ENCODE measurements at regions not wholly inside any gene's neighbourhood (a gene's known extent, or its start where the extent isn't known, plus 50 kb on each side); places are given as distances from the start of the nearest gene placed in this dataset.

- H3K27me3 ChIP-seq (ENCODE audit: insufficient read depth, low read length): no peaks in the 10 kb centered on the region
- no peak overlapping the region for H3K9ac ChIP-seq (ENCODE audit: low read length)
- Mint-ChIP-seq H3K27ac (ENCODE audit: unreplicated experiment) (no peak overlapping the region), H3K9me3 (ENCODE audit: unreplicated experiment) (no peaks in the 10 kb centered on the region), H3K36me3 (ENCODE audit: low read depth, unreplicated experiment) (no peaks in the 10 kb centered on the region), H3K27me3 (ENCODE audit: low read depth, unreplicated experiment) (no peaks in the 10 kb centered on the region), H3K4me3 (ENCODE audit: unreplicated experiment) (no peak overlapping the region), H3K4me1 (ENCODE audit: low read depth, unreplicated experiment) (no peaks in the 10 kb centered on the region)
- H3K4me1 ChIP-seq (ENCODE audit: insufficient read depth, low read length): no peaks in the 10 kb centered on the region
- no peak for FAIRE-seq
- no peak overlapping the region for H2AFZ ChIP-seq (ENCODE audit: low read depth, low read length)
- no peaks in the 10 kb centered on the region for H3K79me2 ChIP-seq (ENCODE audit: insufficient read depth, low read length)
- H3K4me3 ChIP-seq (ENCODE audit: insufficient read depth, low read depth, low read length): no peak overlapping the region
- H4K20me1 ChIP-seq (ENCODE audit: insufficient read depth, low read length): no peaks in the 10 kb centered on the region
- TF ChIP-seq EZH2 (IDR thresholded peaks at IDR 0.05; ENCODE audit: insufficient read depth, low read length) (no peak), CTCF (IDR thresholded peaks at IDR 0.05; ENCODE audit: insufficient read depth, low read depth, low read length) (no peak)
- H3K4me2 ChIP-seq (ENCODE audit: low read length): no peak overlapping the region
- H3K36me3 ChIP-seq (ENCODE audit: insufficient read depth, low read length): no peaks in the 10 kb centered on the region
- no peak for DNase-seq (ENCODE audit: low read depth)
- H3K9me3 ChIP-seq (ENCODE audit: insufficient read depth, low read depth, low read length): no peaks in the 10 kb centered on the region
- no peak overlapping the region for H3K27ac ChIP-seq (ENCODE audit: low read depth, low read length)
Measured at GRCh38 chr1:95583661-95584210, 349.7 kb downstream of the RWDD3 start.

- no peaks in the 10 kb centered on the region for H3K4me1 ChIP-seq (ENCODE audit: insufficient read depth, low read length)
- H3K4me3 ChIP-seq (ENCODE audit: insufficient read depth, low read depth, low read length): no peak overlapping the region
- Mint-ChIP-seq H3K36me3 (ENCODE audit: low read depth, unreplicated experiment) (no peaks in the 10 kb centered on the region), H3K4me3 (ENCODE audit: unreplicated experiment) (no peak overlapping the region), H3K4me1 (ENCODE audit: low read depth, unreplicated experiment) (no peaks in the 10 kb centered on the region), H3K27me3 (ENCODE audit: low read depth, unreplicated experiment) (no peaks in the 10 kb centered on the region), H3K27ac (ENCODE audit: unreplicated experiment) (no peak overlapping the region), H3K9me3 (ENCODE audit: unreplicated experiment) (no peaks in the 10 kb centered on the region)
- no peaks in the 10 kb centered on the region for H4K20me1 ChIP-seq (ENCODE audit: insufficient read depth, low read length)
- H3K4me2 ChIP-seq (ENCODE audit: low read length): no peak overlapping the region
- H3K27me3 ChIP-seq (ENCODE audit: insufficient read depth, low read length): no peaks in the 10 kb centered on the region
- no peaks in the 10 kb centered on the region for H3K36me3 ChIP-seq (ENCODE audit: insufficient read depth, low read length)
- no peak overlapping the region for H3K9ac ChIP-seq (ENCODE audit: low read length)
- no peak for FAIRE-seq
- no peaks in the 10 kb centered on the region for H3K9me3 ChIP-seq (ENCODE audit: insufficient read depth, low read depth, low read length)
- H3K79me2 ChIP-seq (ENCODE audit: insufficient read depth, low read length): no peaks in the 10 kb centered on the region
- TF ChIP-seq CTCF (IDR thresholded peaks at IDR 0.05; ENCODE audit: insufficient read depth, low read depth, low read length) (no peak), EZH2 (IDR thresholded peaks at IDR 0.05; ENCODE audit: insufficient read depth, low read length) (no peak)
- DNase-seq (ENCODE audit: low read depth): no peak
- no peak overlapping the region for H3K27ac ChIP-seq (ENCODE audit: low read depth, low read length)
- H2AFZ ChIP-seq (ENCODE audit: low read depth, low read length): no peak overlapping the region
Measured at GRCh38 chr1:95584315-95584714, 350.3 kb downstream of the RWDD3 start.

GRCh38 chr1:95604771-95605170 is 370.8 kb downstream of the RWDD3 start:
- no peaks in the 10 kb centered on the region for H3K4me1 Mint-ChIP-seq (ENCODE audit: low read depth, unreplicated experiment)
- Histone ChIP-seq H3K79me2 (ENCODE audit: insufficient read depth, low read length) (no peaks in the 10 kb centered on the region), H4K20me1 (ENCODE audit: insufficient read depth, low read length) (no peaks in the 10 kb centered on the region), H3K9me3 (ENCODE audit: insufficient read depth, low read depth, low read length) (no peaks in the 10 kb centered on the region), H3K36me3 (ENCODE audit: insufficient read depth, low read length) (no peaks in the 10 kb centered on the region), H3K27ac (ENCODE audit: low read depth, low read length) (no peak overlapping the region), H2AFZ (ENCODE audit: low read depth, low read length) (no peak overlapping the region), H3K4me2 (ENCODE audit: low read length) (no peak overlapping the region), H3K4me3 (ENCODE audit: insufficient read depth, low read depth, low read length) (no peak overlapping the region), H3K9ac (ENCODE audit: low read length) (no peak overlapping the region), H3K27me3 (ENCODE audit: insufficient read depth, low read length) (no peaks in the 10 kb centered on the region), H3K4me1 (ENCODE audit: insufficient read depth, low read length) (no peaks in the 10 kb centered on the region)
- no peaks in the 10 kb centered on the region for H3K27me3 Mint-ChIP-seq (ENCODE audit: low read depth, unreplicated experiment)
- TF ChIP-seq CTCF (IDR thresholded peaks at IDR 0.05; ENCODE audit: insufficient read depth, low read depth, low read length) (no peak), EZH2 (IDR thresholded peaks at IDR 0.05; ENCODE audit: insufficient read depth, low read length) (no peak)
- no peaks in the 10 kb centered on the region for H3K36me3 Mint-ChIP-seq (ENCODE audit: low read depth, unreplicated experiment)
- H3K9me3 Mint-ChIP-seq (ENCODE audit: unreplicated experiment): no peaks in the 10 kb centered on the region
- H3K4me3 Mint-ChIP-seq (ENCODE audit: unreplicated experiment): no peak overlapping the region
- DNase-seq (ENCODE audit: low read depth) (no peak), FAIRE-seq (no peak)
- no peak overlapping the region for H3K27ac Mint-ChIP-seq (ENCODE audit: unreplicated experiment)

Measured in astrocyte (in vitro differentiated cells and primary cell).